H9 (cell line): ENCODE measurements at regions not wholly inside any gene's neighbourhood (a gene's known extent, or its start where the extent isn't known, plus 50 kb on each side); places are given as distances from the start of the nearest gene placed in this dataset.

ENCODE experiments used
- DNase-seq: peaks from one replicate; pipeline ENCODE4 v3.0.0-alpha.2; 2017
- H2AFZ ChIP-seq: one replicate; pipeline ENCODE4 v1.6.1; 2013; ENCODE audit warnings: mild to moderate bottlenecking, low read length, control low read depth, moderate library complexity
- H2AK5ac ChIP-seq: 2 replicates; pipeline ENCODE4 v1.6.1; 2013; ENCODE audit warnings: low read length, control low read depth, mixed read lengths; ENCODE audit not compliant: insufficient read length
- H2BK120ac ChIP-seq: one replicate; pipeline ENCODE4 v1.6.1; 2013; ENCODE audit warnings: low read depth, mild to moderate bottlenecking, low read length, control low read depth, inconsistent platforms; ENCODE audit not compliant: poor library complexity, severe bottlenecking
- H2BK12ac ChIP-seq: 2 replicates; pipeline ENCODE4 v1.6.1; 2013; ENCODE audit warnings: low read length, control low read depth, mixed read lengths, low read depth; ENCODE audit not compliant: insufficient read length
- H2BK15ac ChIP-seq: 2 replicates; pipeline ENCODE4 v1.6.1; 2013; ENCODE audit warnings: low read depth, low read length, control low read depth
- H2BK20ac ChIP-seq: one replicate; pipeline ENCODE4 v1.6.1; 2013; ENCODE audit warnings: low read depth, mild to moderate bottlenecking, low read length, control low read depth, inconsistent platforms; ENCODE audit not compliant: poor library complexity, severe bottlenecking
- H2BK5ac ChIP-seq: 2 replicates; pipeline ENCODE4 v1.6.1; 2013; ENCODE audit warnings: low read length, control low read depth, mixed read lengths; ENCODE audit not compliant: insufficient read length
- H3K14ac ChIP-seq: 2 replicates; pipeline ENCODE4 v1.6.1; 2013; ENCODE audit warnings: low read length, control low read depth; ENCODE audit not compliant: insufficient read depth
- H3K18ac ChIP-seq: 2 replicates; pipeline ENCODE4 v1.6.1; 2013; ENCODE audit warnings: low read depth, mild to moderate bottlenecking, mixed read lengths, low read length, control low read depth; ENCODE audit not compliant: insufficient read length
- H3K23ac ChIP-seq: 2 replicates; pipeline ENCODE4 v1.6.1; 2013; ENCODE audit warnings: low read length, control low read depth, mixed read lengths, low read depth; ENCODE audit not compliant: insufficient read length
- H3K23me2 ChIP-seq: 2 replicates; pipeline ENCODE4 v1.6.1; 2013; ENCODE audit warnings: low read depth, mild to moderate bottlenecking, mixed read lengths, low read length, control low read depth; ENCODE audit not compliant: insufficient read length, poor library complexity, severe bottlenecking
- H3K27ac ChIP-seq: 2 replicates; pipeline ENCODE4 v1.5.1; 2013; ENCODE audit warnings: low read length, control low read depth, mixed read lengths, low read depth; ENCODE audit not compliant: insufficient read length
- H3K27me3 ChIP-seq: 2 replicates; pipeline ENCODE4 v1.6.1; 2013; ENCODE audit warnings: low read length, control low read depth, inconsistent platforms; ENCODE audit not compliant: insufficient read depth
- H3K4ac ChIP-seq: 2 replicates; pipeline ENCODE4 v1.6.1; 2013; ENCODE audit warnings: low read depth, mild to moderate bottlenecking, control low read depth, inconsistent platforms, low read length, moderate library complexity
- H3K4me1 ChIP-seq: 2 replicates; pipeline ENCODE4 v1.6.1; 2013; ENCODE audit warnings: low read length, control low read depth, inconsistent platforms; ENCODE audit not compliant: insufficient read depth
- H3K4me2 ChIP-seq: 2 replicates; pipeline ENCODE4 v1.6.1; 2013; ENCODE audit warnings: low read length, control low read depth, mixed read lengths; ENCODE audit not compliant: insufficient read length, insufficient read depth
- H3K56ac ChIP-seq: 2 replicates; pipeline ENCODE4 v1.6.1; 2013; ENCODE audit warnings: low read depth, mild to moderate bottlenecking, mixed read lengths, low read length, control low read depth; ENCODE audit not compliant: insufficient read length
- H3K79me1 ChIP-seq: 2 replicates; pipeline ENCODE4 v1.6.1; 2013; ENCODE audit warnings: low read depth, mild to moderate bottlenecking, moderate library complexity, low read length, control low read depth, inconsistent platforms; ENCODE audit not compliant: insufficient read depth, poor library complexity, severe bottlenecking
- H3K79me2 ChIP-seq: 2 replicates; pipeline ENCODE4 v1.6.1; 2013; ENCODE audit warnings: low read length, control low read depth, inconsistent platforms; ENCODE audit not compliant: insufficient read depth
- H3K9ac ChIP-seq: 2 replicates; pipeline ENCODE4 v1.6.1; 2013; ENCODE audit warnings: low read length, control low read depth, mixed read lengths; ENCODE audit not compliant: insufficient read length; ENCODE audit errors: extremely low read depth
- H3K9me3 ChIP-seq: one replicate; pipeline ENCODE4 v1.6.1; 2013; ENCODE audit warnings: low read depth, low read length, inconsistent platforms; ENCODE audit not compliant: control insufficient read depth
- H3T11ph ChIP-seq: one replicate; pipeline ENCODE4 v1.6.1; 2013; ENCODE audit warnings: mild to moderate bottlenecking, low read length, control low read depth, inconsistent platforms
- H4K20me1 ChIP-seq: one replicate; pipeline ENCODE4 v1.6.1; 2013; ENCODE audit not compliant: control insufficient read depth, insufficient read length, insufficient read depth
- H4K5ac ChIP-seq: 2 replicates; pipeline ENCODE4 v1.6.1; 2013; ENCODE audit warnings: low read depth, mild to moderate bottlenecking, mixed read lengths, low read length, control low read depth; ENCODE audit not compliant: insufficient read length
- H4K8ac ChIP-seq: replicated peaks from 2 replicates; pipeline ENCODE4 v1.6.1; 2013; ENCODE audit warnings: low read length, control low read depth, mixed read lengths, low read depth; ENCODE audit not compliant: insufficient read length
- H4K91ac ChIP-seq: 2 replicates; pipeline ENCODE4 v1.6.1; 2013; ENCODE audit warnings: low read depth, mild to moderate bottlenecking, moderate library complexity, mixed read lengths, low read length, control low read depth; ENCODE audit not compliant: insufficient read length
- H3K27ac Mint-ChIP-seq, 3 experiments: 2 replicates in 2 of 3; 3 replicates in 1 of 3; pipeline ENCODE4 v1.8.0; 2020 to 2021; ENCODE audit warnings: mixed read lengths in 3 of 3, mild to moderate bottlenecking in 1 of 3, moderate library complexity in 1 of 3
- H3K27me3 Mint-ChIP-seq: 2 replicates; pipeline ENCODE4 v1.8.0; 2021; ENCODE audit warnings: low read depth, mild to moderate bottlenecking, moderate library complexity, mixed read lengths
- H3K36me3 Mint-ChIP-seq, 3 experiments: 2 replicates in 2 of 3; 3 replicates in 1 of 3; pipeline ENCODE4 v1.8.0; 2020 to 2021; ENCODE audit warnings: low read depth in 3 of 3, mixed read lengths in 3 of 3; ENCODE audit not compliant: insufficient read depth in 1 of 3
- H3K4me1 Mint-ChIP-seq, 2 experiments: 2 replicates each; pipeline ENCODE4 v1.8.0; 2020; ENCODE audit warnings: mixed read lengths in 2 of 2
- H3K4me3 Mint-ChIP-seq, 2 experiments: 2 replicates in 1 of 2; 3 replicates in 1 of 2; pipeline ENCODE4 v1.8.0; 2020 to 2021; ENCODE audit warnings: mild to moderate bottlenecking in 2 of 2, mixed read lengths in 2 of 2, moderate library complexity in 1 of 2
- H3K9me3 Mint-ChIP-seq, 2 experiments: 2 replicates in 1 of 2; 3 replicates in 1 of 2; pipeline ENCODE4 v1.8.0; 2020; ENCODE audit warnings: mild to moderate bottlenecking in 2 of 2, mixed read lengths in 2 of 2, moderate library complexity in 1 of 2
- CTCF ChIP-seq: fragments of 200-600 bp; sonication (generic); conservative IDR thresholded peaks from 3 replicates; pipeline ENCODE4 v1.8.0; 2021; ENCODE audit warnings: antibody characterized with exemption, mild to moderate bottlenecking
- WGBS: extraction: QIAGEN DNeasy Blood & Tissue Kit; methylation state at CpG from one replicate; pipeline ENCODE4 v1.1.7; 2013; ENCODE audit warnings: missing lambda C conversion rate, low lambda C conversion rate, mixed read lengths; ENCODE audit not compliant: insufficient read length; ENCODE audit errors: extremely low coverage; 5-methylcytosine and 5-hydroxymethylcytosine counted together

GRCh38 chr5:147986134-147986757 is 77.5 kb upstream of the SPINK5 start:
- H3T11ph ChIP-seq = no peak overlapping the region
- H3K23ac ChIP-seq = no peak overlapping the region
- H3K79me2 ChIP-seq = no peaks in the 10 kb centered on the region
- no peak for DNase-seq
- H3K27ac ChIP-seq = no peak overlapping the region
- H4K91ac ChIP-seq = no peak overlapping the region
- no peaks in the 10 kb centered on the region for H3K9me3 Mint-ChIP-seq
- no peak overlapping the region for H3K4me2 ChIP-seq
- H3K27ac Mint-ChIP-seq = no peak overlapping the region
- no peak overlapping the region for H2BK15ac ChIP-seq
- no peaks in the 10 kb centered on the region for H3K27me3 ChIP-seq
- no peaks in the 10 kb centered on the region for H3K27me3 Mint-ChIP-seq
- WGBS = no CpG with 5 or more reads among the region's 2 CpGs
- H2BK5ac ChIP-seq = no peak overlapping the region
- no peak overlapping the region for H3K9ac ChIP-seq
- no peaks in the 10 kb centered on the region for H3K79me1 ChIP-seq
- no peak overlapping the region for H3K4ac ChIP-seq
- H2BK120ac ChIP-seq = no peak overlapping the region
- peaks cover 0 to 2% (median 0%) of the 10 kb centered on the region in 3 experiments; a peak in 1 of 7 replicates for H3K36me3 Mint-ChIP-seq
- TF ChIP-seq CTCF = no peak
- H2AK5ac ChIP-seq = no peak overlapping the region
- H3K56ac ChIP-seq = no peak overlapping the region
- no peaks in the 10 kb centered on the region for H3K4me1 ChIP-seq
- peaks cover 4 to 8% of the 10 kb centered on the region in 2 experiments; a peak in 3 of 4 replicates for H3K4me1 Mint-ChIP-seq
- H3K4me3 Mint-ChIP-seq = no peak overlapping the region
- H2BK12ac ChIP-seq = no peak overlapping the region
- H4K5ac ChIP-seq = no peak overlapping the region
- H3K23me2 ChIP-seq = no peaks in the 10 kb centered on the region
- H2AFZ ChIP-seq = no peak overlapping the region
- no peak overlapping the region for H2BK20ac ChIP-seq
- H3K14ac ChIP-seq = no peak overlapping the region
- no peaks in the 10 kb centered on the region for H4K20me1 ChIP-seq
- H4K8ac ChIP-seq = no peak overlapping the region
- H3K9me3 ChIP-seq = no peaks in the 10 kb centered on the region
- H3K18ac ChIP-seq = no peak overlapping the region
